C4-2B (cell line): ENCODE measurements at regions not wholly inside any gene's neighbourhood (a gene's known extent, or its start where the extent isn't known, plus 50 kb on each side); places are given as distances from the start of the nearest gene placed in this dataset.

Source experiments
- H3K27ac ChIP-seq: fragments of 450-650 bp; 2 replicates; pipeline ENCODE4 v1.5.1; 2017
- CTCF ChIP-seq: fragments of 450-650 bp; conservative IDR thresholded peaks from 2 replicates; pipeline ENCODE4 v1.5.1; 2017; ENCODE audit warnings: mild to moderate bottlenecking
- ZFX ChIP-seq: fragments of 450-650 bp; IDR thresholded peaks from 2 replicates; pipeline ENCODE4 v1.6.1; 2017

DNA sequence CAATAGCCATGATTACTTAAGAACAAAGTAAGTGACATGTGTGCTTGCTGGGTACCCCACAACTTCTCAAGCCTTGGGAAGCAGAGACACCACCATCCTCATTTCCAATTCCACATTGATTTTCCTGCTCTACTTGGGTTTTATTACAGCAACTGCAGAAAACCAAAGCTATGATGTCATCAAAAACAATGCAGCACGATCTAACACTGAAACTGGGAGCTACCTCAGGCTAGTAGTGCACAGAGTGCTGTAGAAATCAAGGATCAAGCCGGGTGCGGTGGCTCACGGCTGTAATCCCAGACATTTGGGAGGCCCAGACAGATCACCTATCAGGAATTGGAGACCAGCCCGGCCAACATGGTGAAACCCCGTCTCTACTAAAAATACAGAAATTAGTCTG is 174.4 kb upstream of the MSX2 start:
- no peak overlapping the region for H3K27ac ChIP-seq
- no peak for TF ChIP-seq CTCF
- TF ChIP-seq ZFX = no peak

- H3K27ac ChIP-seq = no peak overlapping the region
- TF ChIP-seq CTCF (no peak), ZFX (no peak)
Observed at GRCh38 chr5:174552428-174552827, 172.0 kb upstream of the MSX2 start.

- TF ChIP-seq ZFX (no peak), CTCF (no peak)
Observed at GRCh38 chr5:174553556-174553955, 170.8 kb upstream of the MSX2 start.

DNA sequence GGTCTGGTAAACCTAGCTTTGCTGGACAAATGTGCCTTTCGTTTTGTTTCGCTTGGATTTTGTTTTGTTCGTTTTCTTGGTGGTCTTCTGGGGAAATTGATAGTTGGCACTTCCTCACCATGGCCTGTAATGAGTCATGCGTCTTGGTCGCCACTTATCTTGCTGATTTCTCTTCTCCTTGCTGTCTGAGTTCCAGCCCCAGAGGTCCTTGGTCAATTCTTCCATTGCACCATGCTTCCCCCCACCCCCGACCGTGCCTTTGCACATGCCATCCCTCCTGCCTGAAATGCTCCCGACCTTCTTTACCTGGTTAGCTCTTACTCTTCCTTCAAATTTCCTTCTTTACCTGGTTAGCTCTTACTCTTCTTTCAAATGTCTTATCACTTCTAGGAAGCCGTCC is 168.7 kb upstream of the MSX2 start:
- TF ChIP-seq CTCF (no peak), ZFX (no peak)
- no peak overlapping the region for H3K27ac ChIP-seq

More at GRCh38 chr5:174553556-174553955, 170.8 kb upstream of the MSX2 start:
- H3K27ac ChIP-seq = no peak overlapping the region

- no peak overlapping the region for H3K27ac ChIP-seq
- TF ChIP-seq CTCF (no peak), ZFX (no peak)
Observed at GRCh38 chr5:174556756-174557155, 167.6 kb upstream of the MSX2 start.

- H3K27ac ChIP-seq = no peak overlapping the region
- TF ChIP-seq ZFX (no peak), CTCF (no peak)
Observed at GRCh38 chr5:174558190-174558589, 166.2 kb upstream of the MSX2 start.

- no peak overlapping the region for H3K27ac ChIP-seq
- no peak for TF ChIP-seq CTCF
- no peak for TF ChIP-seq ZFX
Observed at GRCh38 chr5:174559141-174559540, 165.2 kb upstream of the MSX2 start.
